Chondrocyte (in vitro differentiated cells): ENCODE measurements at regions not wholly inside any gene's neighbourhood (a gene's known extent, or its start where the extent isn't known, plus 50 kb on each side); places are given as distances from the start of the nearest gene placed in this dataset.
"Not testable (repeated sequence)": the region's sequence is repeated elsewhere in the genome, so short reads cannot be mapped to it uniquely, and the experiment has no call there.

Source experiments
- DNase-seq: peaks from one replicate; pipeline ENCODE4 v3.0.0; 2021; ENCODE audit warnings: mixed read lengths, low spot score
- H3K27ac Mint-ChIP-seq: one replicate; pipeline ENCODE4 v1.8.0; 2021; ENCODE audit warnings: mild to moderate bottlenecking, moderate library complexity, mixed read lengths; ENCODE audit not compliant: unreplicated experiment
- H3K27me3 Mint-ChIP-seq: 2 replicates; pipeline ENCODE4 v1.8.0; 2021; ENCODE audit warnings: low read depth, mixed read lengths
- H3K36me3 Mint-ChIP-seq: 2 replicates; pipeline ENCODE4 v1.8.0; 2021; ENCODE audit warnings: low read depth, mixed read lengths
- H3K4me1 Mint-ChIP-seq: 2 replicates; pipeline ENCODE4 v1.8.0; 2021; ENCODE audit warnings: low read depth, mild to moderate bottlenecking, mixed read lengths
- H3K4me3 Mint-ChIP-seq: one replicate; pipeline ENCODE4 v1.8.0; 2021; ENCODE audit warnings: mild to moderate bottlenecking, moderate library complexity, mixed read lengths; ENCODE audit not compliant: unreplicated experiment
- H3K9me3 Mint-ChIP-seq: 2 replicates; pipeline ENCODE4 v1.8.0; 2021; ENCODE audit warnings: low read depth, mixed read lengths
- TF ChIP-seq, protein P1 (sequence below): fragments of 200-600 bp; sonication (generic); IDR thresholded peaks from 2 replicates; pipeline ENCODE4 v1.5.0; 2021; ENCODE audit warnings: antibody characterized with exemption, mild to moderate bottlenecking, moderate library complexity

DNA sequence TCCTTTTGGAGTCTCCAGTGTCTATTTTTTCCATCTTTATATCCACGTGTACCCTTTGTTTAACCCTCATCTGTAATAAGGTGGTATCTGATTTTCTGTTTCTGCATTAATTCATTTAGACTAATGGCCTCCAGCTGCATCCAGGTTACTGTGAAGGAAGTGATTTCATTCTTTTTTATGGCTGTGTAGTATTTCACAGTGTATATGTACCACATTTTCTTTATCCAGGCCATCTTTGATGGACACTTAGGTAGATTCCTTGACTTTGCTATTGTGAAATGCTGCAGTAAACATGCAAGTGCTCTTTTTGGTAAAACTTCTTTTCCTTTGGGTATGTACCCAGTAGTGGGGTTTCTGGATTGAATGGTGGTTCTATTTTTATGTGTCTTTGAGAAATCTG is 128.0 kb upstream of the MTPN start:
- no peaks in the 10 kb centered on the region for H3K4me1 Mint-ChIP-seq
- H3K27me3 Mint-ChIP-seq, result no peaks in the 10 kb centered on the region
- TF ChIP-seq, protein P1, sequence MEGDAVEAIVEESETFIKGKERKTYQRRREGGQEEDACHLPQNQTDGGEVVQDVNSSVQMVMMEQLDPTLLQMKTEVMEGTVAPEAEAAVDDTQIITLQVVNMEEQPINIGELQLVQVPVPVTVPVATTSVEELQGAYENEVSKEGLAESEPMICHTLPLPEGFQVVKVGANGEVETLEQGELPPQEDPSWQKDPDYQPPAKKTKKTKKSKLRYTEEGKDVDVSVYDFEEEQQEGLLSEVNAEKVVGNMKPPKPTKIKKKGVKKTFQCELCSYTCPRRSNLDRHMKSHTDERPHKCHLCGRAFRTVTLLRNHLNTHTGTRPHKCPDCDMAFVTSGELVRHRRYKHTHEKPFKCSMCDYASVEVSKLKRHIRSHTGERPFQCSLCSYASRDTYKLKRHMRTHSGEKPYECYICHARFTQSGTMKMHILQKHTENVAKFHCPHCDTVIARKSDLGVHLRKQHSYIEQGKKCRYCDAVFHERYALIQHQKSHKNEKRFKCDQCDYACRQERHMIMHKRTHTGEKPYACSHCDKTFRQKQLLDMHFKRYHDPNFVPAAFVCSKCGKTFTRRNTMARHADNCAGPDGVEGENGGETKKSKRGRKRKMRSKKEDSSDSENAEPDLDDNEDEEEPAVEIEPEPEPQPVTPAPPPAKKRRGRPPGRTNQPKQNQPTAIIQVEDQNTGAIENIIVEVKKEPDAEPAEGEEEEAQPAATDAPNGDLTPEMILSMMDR, result no peak
- H3K27ac Mint-ChIP-seq, result no peak overlapping the region
- no peaks in the 10 kb centered on the region for H3K36me3 Mint-ChIP-seq
- peaks cover 22% of the 10 kb centered on the region for H3K9me3 Mint-ChIP-seq
- no peak for DNase-seq
- no peak overlapping the region for H3K4me3 Mint-ChIP-seq

- Mint-ChIP-seq H3K27ac (no peak overlapping the region), H3K9me3 (peaks cover 19% of the 10 kb centered on the region), H3K27me3 (no peaks in the 10 kb centered on the region), H3K4me1 (no peaks in the 10 kb centered on the region), H3K36me3 (peaks cover 1% of the 10 kb centered on the region), H3K4me3 (no peak overlapping the region)
- TF ChIP-seq, protein P1, result no peak
- no peak for DNase-seq
These were observed 127.1 kb upstream of the MTPN start for GRCh38 chr7:136104269-136104603.

- no peak for DNase-seq
- Mint-ChIP-seq H3K9me3 (peaks cover 19% of the 10 kb centered on the region), H3K27ac (no peak overlapping the region), H3K4me1 (no peaks in the 10 kb centered on the region), H3K36me3 (peaks cover 1% of the 10 kb centered on the region), H3K4me3 (no peak overlapping the region), H3K27me3 (no peaks in the 10 kb centered on the region)
- TF ChIP-seq, protein P1, result no peak
These were observed 126.5 kb upstream of the MTPN start for GRCh38 chr7:136103545-136104268.

DNA sequence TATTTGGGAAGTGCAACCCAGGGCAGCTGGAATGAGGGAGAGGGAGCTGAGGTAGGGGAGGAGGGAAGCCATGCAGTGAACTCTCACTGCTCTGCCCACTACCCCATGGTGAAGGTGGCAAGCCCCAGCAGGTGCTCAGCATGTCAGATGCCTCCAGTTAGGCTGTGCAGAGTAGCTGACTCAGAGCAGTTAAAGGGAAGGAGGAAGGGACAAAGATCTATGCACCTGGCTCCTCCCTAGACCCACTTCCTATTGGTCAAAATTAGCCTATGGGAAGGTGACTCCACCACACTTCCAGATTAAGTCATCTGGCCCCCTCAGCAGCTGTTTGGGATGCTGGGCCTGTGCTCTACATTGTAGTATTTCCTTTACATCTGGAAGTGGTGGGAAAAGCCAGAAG is 125.7 kb upstream of the MTPN start:
- no peak overlapping the region for H3K4me3 Mint-ChIP-seq
- peaks cover 1% of the 10 kb centered on the region for H3K36me3 Mint-ChIP-seq
- DNase-seq, result no peak
- TF ChIP-seq, protein P1, result no peak
- peaks cover 14% of the 10 kb centered on the region for H3K9me3 Mint-ChIP-seq
- H3K27ac Mint-ChIP-seq, result no peak overlapping the region
- no peaks in the 10 kb centered on the region for H3K4me1 Mint-ChIP-seq
- H3K27me3 Mint-ChIP-seq, result no peaks in the 10 kb centered on the region

DNA sequence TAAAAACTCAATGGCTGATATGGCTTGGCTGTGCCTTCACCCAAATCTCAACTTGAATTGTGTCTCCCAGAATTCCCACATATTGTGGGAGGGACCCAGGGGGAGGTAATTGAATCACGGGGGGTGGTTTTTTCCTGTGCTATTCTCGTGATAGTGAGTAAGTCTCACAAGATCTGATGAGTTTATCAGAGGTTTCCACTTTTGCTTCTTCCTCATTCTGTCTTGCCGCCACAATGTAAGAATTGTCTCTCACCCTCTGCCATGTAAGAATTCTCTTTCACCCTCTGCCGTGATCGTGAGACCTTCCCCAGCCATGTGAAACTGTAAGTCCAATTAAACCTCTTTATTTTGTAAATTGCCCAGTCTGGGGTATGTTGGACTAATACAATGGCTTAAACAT is 115.6 kb upstream of the MTPN start:
- H3K27ac Mint-ChIP-seq, DNase-seq, H3K36me3 Mint-ChIP-seq, H3K4me3 Mint-ChIP-seq, H3K27me3 Mint-ChIP-seq, H3K4me1 Mint-ChIP-seq: not testable (repeated sequence)
- peaks cover 15% of the 10 kb centered on the region for H3K9me3 Mint-ChIP-seq

GRCh38 chr7:136087881-136088280 is 110.7 kb upstream of the MTPN start:
- TF ChIP-seq, protein P1, result no peak
- Mint-ChIP-seq H3K27me3 (peaks cover 14% of the 10 kb centered on the region), H3K4me3 (no peak overlapping the region), H3K9me3 (peaks cover 6% of the 10 kb centered on the region), H3K4me1 (peaks cover 6% of the 10 kb centered on the region), H3K27ac (no peak overlapping the region), H3K36me3 (no peaks in the 10 kb centered on the region)
- DNase-seq, result no peak
